CD8-positive, alpha-beta memory T cell (primary cell): ENCODE measurements at regions not wholly inside any gene's neighbourhood (a gene's known extent, or its start where the extent isn't known, plus 50 kb on each side); places are given as distances from the start of the nearest gene placed in this dataset.

Experiments used
- CTCF ChIA-PET: fragments of 350-600 bp; sonication (Branson Sonifier 250); formaldehyde crosslinking; loops from one replicate; lab custom pipeline; 2021; ENCODE audit warnings: antibody characterized with exemption; lab: Charles Lee
- POLR2A ChIA-PET: fragments of 350-600 bp; sonication (Branson Sonifier 250); formaldehyde crosslinking; loops from one replicate; lab custom pipeline; 2021; ENCODE audit warnings: antibody characterized with exemption; lab: Charles Lee
- DNase-seq, 5 donors: peaks; one replicate each; pipeline versions ENCODE4 v3.0.0 to v3.0.0-alpha.2; 2020 to 2022; ENCODE audit warnings: mixed read lengths in 1 of 5
- H3K27ac ChIP-seq: one replicate; pipeline ENCODE4 v1.7.0; 2013; ENCODE audit warnings: low read depth, mild to moderate bottlenecking, low read length, moderate library complexity
- H3K27me3 ChIP-seq: 2 replicates; pipeline ENCODE4 v1.7.0; 2013; ENCODE audit warnings: low read length, mild to moderate bottlenecking; ENCODE audit not compliant: insufficient read depth, poor library complexity, severe bottlenecking
- H3K36me3 ChIP-seq: 2 replicates; pipeline ENCODE4 v1.7.0; 2013; ENCODE audit warnings: mild to moderate bottlenecking, low read length, moderate library complexity; ENCODE audit not compliant: insufficient read depth
- H3K4me1 ChIP-seq: 2 replicates; pipeline ENCODE4 v1.7.0; 2013; ENCODE audit warnings: mild to moderate bottlenecking, low read length, moderate library complexity; ENCODE audit not compliant: insufficient read depth
- H3K4me3 ChIP-seq: 2 replicates; pipeline ENCODE4 v1.7.0; 2013; ENCODE audit warnings: mild to moderate bottlenecking, low read length
- H3K9me3 ChIP-seq: 2 replicates; pipeline ENCODE4 v1.7.0; 2013; ENCODE audit warnings: mild to moderate bottlenecking, low read length
- H3K27ac Mint-ChIP-seq, 8 donors: one replicate each; pipeline ENCODE4 v1.8.0; 2020 to 2021; ENCODE audit warnings: mixed read lengths in 8 of 8, mild to moderate bottlenecking in 6 of 8, inconsistent platforms in 3 of 8, moderate library complexity in 3 of 8
- H3K27me3 Mint-ChIP-seq, 2 donors: one replicate each; pipeline ENCODE4 v1.8.0; 2020 to 2021; ENCODE audit warnings: mixed read lengths in 2 of 2, mild to moderate bottlenecking in 1 of 2, moderate library complexity in 1 of 2
- H3K36me3 Mint-ChIP-seq, 3 donors: one replicate each; pipeline ENCODE4 v1.8.0; 2020 to 2021; ENCODE audit warnings: mixed read lengths in 3 of 3, inconsistent platforms in 1 of 3, mild to moderate bottlenecking in 1 of 3
- H3K4me1 Mint-ChIP-seq, 3 donors: one replicate each; pipeline ENCODE4 v1.8.0; 2020 to 2021; ENCODE audit warnings: mixed read lengths in 3 of 3, inconsistent platforms in 1 of 3, mild to moderate bottlenecking in 1 of 3
- H3K4me3 Mint-ChIP-seq, 7 donors: one replicate each; pipeline ENCODE4 v1.8.0; 2020 to 2021; ENCODE audit warnings: mixed read lengths in 7 of 7, mild to moderate bottlenecking in 6 of 7, moderate library complexity in 4 of 7, inconsistent platforms in 2 of 7
- H3K9me3 Mint-ChIP-seq, 5 donors: one replicate each; pipeline ENCODE4 v1.8.0; 2020 to 2022; ENCODE audit warnings: mixed read lengths in 5 of 5, mild to moderate bottlenecking in 3 of 5, moderate library complexity in 2 of 5, inconsistent platforms in 1 of 5

DNA sequence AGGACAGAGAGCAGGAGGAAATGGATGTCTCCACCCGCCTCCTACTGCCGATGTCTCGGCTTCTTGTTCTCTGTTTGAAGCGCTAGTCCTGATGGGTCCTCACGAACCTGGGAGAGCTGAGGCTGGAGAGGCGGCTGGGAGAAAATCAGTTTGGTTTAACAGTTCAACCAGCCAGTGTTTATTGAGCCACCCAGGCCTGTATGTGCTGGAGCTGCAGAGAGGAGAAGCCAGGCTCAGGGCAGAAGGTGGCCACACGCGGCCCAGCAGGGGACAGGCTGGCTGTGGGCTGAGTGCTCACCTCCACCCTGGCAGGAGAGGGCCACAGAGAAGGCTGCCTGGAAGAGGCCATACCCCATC is 202.1 kb downstream of the CYP26B1 start:
- Mint-ChIP-seq H3K27me3 (peaks cover 5 to 12% of the 10 kb centered on the region in 2 donors), H3K4me3 (no peak overlapping the region), H3K9me3 (no peaks in the 10 kb centered on the region), H3K36me3 (no peaks in the 10 kb centered on the region), H3K27ac (no peak overlapping the region), H3K4me1 (no peaks in the 10 kb centered on the region)
- Histone ChIP-seq H3K36me3 (no peaks in the 10 kb centered on the region), H3K27me3 (no peaks in the 10 kb centered on the region), H3K4me3 (no peak overlapping the region), H3K4me1 (no peaks in the 10 kb centered on the region), H3K9me3 (no peaks in the 10 kb centered on the region), H3K27ac (no peak overlapping the region)
- ChIA-PET POLR2A (no interaction called here), CTCF (no interaction called here)
- no peak for DNase-seq

DNA sequence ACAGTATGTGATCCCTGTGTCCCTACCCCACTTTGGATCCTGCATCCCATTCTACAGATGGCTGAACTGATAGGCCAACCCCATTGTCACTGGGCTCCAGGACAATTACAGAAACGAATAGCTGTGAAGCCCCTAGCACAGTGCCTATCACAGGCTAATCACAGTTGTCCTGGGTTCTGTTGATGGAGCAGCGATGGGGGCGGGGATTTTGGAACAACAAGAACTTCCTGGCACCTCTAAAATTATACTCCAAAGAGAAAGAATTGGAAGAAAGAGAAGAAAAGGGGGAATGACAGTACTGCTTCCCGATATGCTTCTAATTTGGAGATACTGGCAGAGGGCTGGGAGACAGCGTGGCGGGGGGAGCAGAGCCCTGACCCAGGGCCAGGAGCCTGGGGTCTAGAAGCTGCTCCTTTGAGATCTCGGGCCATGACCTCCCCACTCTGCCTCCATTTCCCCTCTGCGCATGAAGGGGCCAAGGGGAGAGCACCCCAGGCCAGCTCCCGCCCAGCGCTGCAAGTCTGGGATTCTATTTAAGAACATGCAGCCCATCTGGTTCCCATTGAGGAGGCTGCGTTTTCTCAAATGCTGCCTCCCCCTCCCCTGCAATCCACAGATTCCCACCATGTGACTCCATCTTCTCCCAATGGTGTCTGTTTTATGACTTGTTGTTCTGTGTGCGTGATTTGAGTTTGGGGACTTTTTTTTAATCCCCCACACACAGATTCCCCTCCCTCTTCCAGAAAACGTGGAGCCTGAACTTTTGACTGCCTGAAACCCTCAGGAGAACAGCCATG is 202.7 kb downstream of the CYP26B1 start:
- Histone ChIP-seq H3K4me3 (no peak overlapping the region), H3K27ac (no peak overlapping the region), H3K36me3 (no peaks in the 10 kb centered on the region), H3K9me3 (no peaks in the 10 kb centered on the region), H3K27me3 (no peaks in the 10 kb centered on the region), H3K4me1 (no peaks in the 10 kb centered on the region)
- Mint-ChIP-seq H3K27ac (no peak overlapping the region), H3K4me1 (no peaks in the 10 kb centered on the region), H3K4me3 (no peak overlapping the region), H3K9me3 (no peaks in the 10 kb centered on the region), H3K27me3 (peaks cover 5 to 12% of the 10 kb centered on the region in 2 donors), H3K36me3 (no peaks in the 10 kb centered on the region)
- ChIA-PET POLR2A (no interaction called here), CTCF (no interaction called here)
- no peak for DNase-seq

DNA sequence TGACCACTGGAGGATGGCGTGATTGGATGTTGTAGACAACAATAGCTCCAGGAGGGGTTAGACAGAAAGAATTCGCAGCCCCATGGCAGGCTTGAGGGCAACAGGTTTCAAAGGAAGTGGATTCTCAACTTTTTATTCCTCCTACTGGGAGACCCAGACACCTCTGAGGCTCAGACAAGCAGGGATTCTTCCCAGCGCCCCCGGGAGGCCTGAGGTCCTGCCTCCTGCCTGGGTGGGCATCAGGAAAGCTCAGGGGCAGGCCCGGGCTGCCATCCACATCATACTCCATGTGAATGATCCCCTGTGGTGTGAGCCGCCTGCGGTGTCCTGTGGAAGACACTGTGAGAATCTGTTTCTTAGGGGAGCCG is 203.5 kb downstream of the CYP26B1 start:
- H3K9me3 Mint-ChIP-seq: no peaks in the 10 kb centered on the region
- POLR2A ChIA-PET: no interaction called here
- no peak overlapping the region for H3K27ac ChIP-seq
- CTCF ChIA-PET: no interaction called here
- H3K36me3 Mint-ChIP-seq: no peaks in the 10 kb centered on the region
- H3K27me3 Mint-ChIP-seq: peaks cover 5 to 12% of the 10 kb centered on the region in 2 donors
- no peaks in the 10 kb centered on the region for H3K27me3 ChIP-seq
- H3K9me3 ChIP-seq: no peaks in the 10 kb centered on the region
- no peak for DNase-seq
- no peaks in the 10 kb centered on the region for H3K36me3 ChIP-seq
- H3K4me3 Mint-ChIP-seq: no peak overlapping the region
- H3K4me1 Mint-ChIP-seq: no peaks in the 10 kb centered on the region
- H3K27ac Mint-ChIP-seq: no peak overlapping the region
- H3K4me3 ChIP-seq: no peak overlapping the region
- H3K4me1 ChIP-seq: no peaks in the 10 kb centered on the region

DNA sequence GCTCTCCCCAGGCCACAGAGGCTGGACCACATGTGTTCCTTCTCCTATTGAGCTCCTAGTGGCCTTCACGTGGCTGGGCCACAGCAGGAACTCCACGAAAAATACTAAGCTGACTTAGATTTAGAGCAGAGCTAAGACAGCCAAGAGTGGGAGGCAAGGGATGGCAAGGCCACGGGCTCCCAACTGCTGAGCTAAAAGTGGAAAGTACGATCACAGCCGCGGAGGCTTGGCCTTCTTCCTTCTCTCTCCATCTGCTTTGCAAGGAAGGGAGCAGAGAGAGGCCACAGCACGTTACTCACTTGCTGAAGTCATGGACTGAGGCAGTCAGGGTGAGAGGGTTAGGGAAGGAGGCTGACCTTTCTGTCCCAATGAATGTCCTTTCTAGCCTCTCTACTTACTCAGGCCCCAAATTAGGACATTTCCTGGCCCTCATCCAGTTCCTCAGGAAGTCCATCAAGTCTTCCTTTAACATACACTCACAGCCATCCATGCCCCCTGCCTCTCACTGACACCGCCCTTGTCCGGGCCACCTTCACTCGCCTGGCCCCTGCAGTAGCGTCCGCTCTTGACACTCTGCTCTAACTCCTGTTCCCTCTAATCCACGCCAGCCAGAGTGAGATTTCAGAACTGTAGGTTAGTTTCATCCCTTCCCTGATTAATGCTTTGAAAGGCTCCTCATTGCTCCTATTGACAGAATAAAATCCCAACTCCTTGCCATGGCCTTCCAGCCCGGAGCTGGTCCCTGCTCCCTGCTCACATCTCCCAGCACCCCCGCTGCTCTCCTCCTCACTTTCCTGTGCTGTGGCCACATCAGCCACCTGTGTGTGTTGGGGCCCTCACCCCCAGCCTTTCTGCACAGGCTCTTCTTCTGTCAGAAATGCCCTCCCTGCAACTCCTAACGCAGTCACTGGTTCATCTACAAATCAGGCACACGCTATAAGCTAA is 204.2 kb downstream of the CYP26B1 start:
- H3K9me3 ChIP-seq: no peaks in the 10 kb centered on the region
- CTCF ChIA-PET: no interaction called here
- Mint-ChIP-seq H3K27me3 (peaks cover 2 to 5% of the 10 kb centered on the region in 2 donors), H3K9me3 (no peaks in the 10 kb centered on the region), H3K27ac (no peak overlapping the region), H3K4me1 (no peaks in the 10 kb centered on the region), H3K4me3 (no peak overlapping the region), H3K36me3 (no peaks in the 10 kb centered on the region)
- DNase-seq: no peak
- H3K27me3 ChIP-seq: no peaks in the 10 kb centered on the region
- no peaks in the 10 kb centered on the region for H3K36me3 ChIP-seq
- H3K27ac ChIP-seq: no peak overlapping the region
- no peak overlapping the region for H3K4me3 ChIP-seq
- POLR2A ChIA-PET: no interaction called here
- no peaks in the 10 kb centered on the region for H3K4me1 ChIP-seq

DNA sequence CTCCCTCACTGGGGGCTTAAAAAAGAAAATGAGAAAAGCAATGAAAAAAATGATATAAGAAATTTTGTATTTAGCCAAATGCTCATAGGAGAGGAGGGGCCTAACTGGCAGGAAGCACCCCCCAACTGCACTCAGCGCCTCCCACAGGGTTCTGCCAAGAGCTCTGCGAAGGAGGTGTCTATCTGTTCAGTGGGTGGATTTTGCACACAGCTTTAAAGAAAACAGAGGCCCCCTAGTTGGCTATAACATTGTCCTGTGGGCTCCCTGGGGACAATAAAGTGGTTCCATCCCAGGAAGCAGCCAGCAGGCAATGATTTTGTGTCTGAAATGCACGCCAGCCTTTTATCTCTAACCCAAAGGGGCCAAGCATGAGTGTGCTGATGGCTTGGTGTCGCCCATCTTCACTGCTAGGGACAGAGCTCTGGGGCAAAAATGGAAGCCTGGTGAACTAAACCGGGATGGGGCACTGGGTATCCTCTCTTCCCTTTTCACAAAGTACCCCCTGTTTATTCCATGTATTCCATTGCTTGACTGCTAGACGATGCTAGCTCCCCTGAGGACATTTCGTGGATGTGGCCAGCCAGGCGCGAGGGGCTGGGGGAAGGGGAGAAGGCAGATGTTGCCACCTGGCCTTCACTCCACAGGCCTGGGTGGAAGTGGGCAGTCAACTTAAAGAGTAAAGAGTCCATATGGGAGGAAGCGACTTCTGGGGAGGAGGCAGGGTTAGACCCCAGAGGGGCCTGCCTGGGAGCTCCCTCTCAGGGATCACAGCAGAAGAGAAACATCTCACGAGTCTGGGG is 205.7 kb downstream of the CYP26B1 start:
- Histone ChIP-seq H3K9me3 (no peaks in the 10 kb centered on the region), H3K4me3 (no peak overlapping the region), H3K27ac (no peak overlapping the region), H3K36me3 (no peaks in the 10 kb centered on the region), H3K27me3 (no peaks in the 10 kb centered on the region), H3K4me1 (no peaks in the 10 kb centered on the region)
- no peak for DNase-seq
- no peaks in the 10 kb centered on the region for H3K9me3 Mint-ChIP-seq
- no peak overlapping the region for H3K4me3 Mint-ChIP-seq
- peak overlapping the region in 1 of 8 donors; percentile 88 for H3K27ac Mint-ChIP-seq
- ChIA-PET POLR2A (no interaction called here), CTCF (no interaction called here)
- no peaks in the 10 kb centered on the region for H3K36me3 Mint-ChIP-seq
- no peaks in the 10 kb centered on the region for H3K4me1 Mint-ChIP-seq
- H3K27me3 Mint-ChIP-seq: peaks cover 0 to 3% of the 10 kb centered on the region in 2 donors

DNA sequence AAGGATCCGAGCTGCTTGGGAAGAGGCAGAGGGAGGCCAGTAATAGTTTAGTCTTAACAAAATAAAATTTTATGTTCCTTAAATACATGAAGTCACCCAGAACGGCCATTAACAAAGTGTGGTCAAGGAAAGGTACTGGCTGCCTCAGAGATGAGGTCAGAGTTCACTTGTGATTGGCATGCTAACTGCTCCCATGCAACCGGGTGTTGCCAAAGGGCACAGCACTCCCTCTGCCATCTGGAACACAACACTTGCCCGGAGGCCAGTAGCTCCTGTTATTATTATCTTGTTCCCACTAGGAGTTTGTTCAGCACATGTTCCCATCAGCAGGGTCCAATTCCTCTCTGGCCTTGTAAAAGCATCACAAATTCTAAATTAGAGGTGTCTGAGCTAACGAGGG is 207.0 kb downstream of the CYP26B1 start:
- Mint-ChIP-seq H3K9me3 (no peaks in the 10 kb centered on the region), H3K36me3 (no peaks in the 10 kb centered on the region), H3K27ac (no peak overlapping the region), H3K27me3 (peaks cover 0 to 3% of the 10 kb centered on the region in 2 donors), H3K4me1 (no peaks in the 10 kb centered on the region), H3K4me3 (no peak overlapping the region)
- ChIA-PET CTCF (no interaction called here), POLR2A (no interaction called here)
- Histone ChIP-seq H3K9me3 (no peaks in the 10 kb centered on the region), H3K27me3 (no peaks in the 10 kb centered on the region), H3K4me1 (no peaks in the 10 kb centered on the region), H3K27ac (no peak overlapping the region), H3K36me3 (no peaks in the 10 kb centered on the region), H3K4me3 (no peak overlapping the region)
- DNase-seq: no peak

DNA sequence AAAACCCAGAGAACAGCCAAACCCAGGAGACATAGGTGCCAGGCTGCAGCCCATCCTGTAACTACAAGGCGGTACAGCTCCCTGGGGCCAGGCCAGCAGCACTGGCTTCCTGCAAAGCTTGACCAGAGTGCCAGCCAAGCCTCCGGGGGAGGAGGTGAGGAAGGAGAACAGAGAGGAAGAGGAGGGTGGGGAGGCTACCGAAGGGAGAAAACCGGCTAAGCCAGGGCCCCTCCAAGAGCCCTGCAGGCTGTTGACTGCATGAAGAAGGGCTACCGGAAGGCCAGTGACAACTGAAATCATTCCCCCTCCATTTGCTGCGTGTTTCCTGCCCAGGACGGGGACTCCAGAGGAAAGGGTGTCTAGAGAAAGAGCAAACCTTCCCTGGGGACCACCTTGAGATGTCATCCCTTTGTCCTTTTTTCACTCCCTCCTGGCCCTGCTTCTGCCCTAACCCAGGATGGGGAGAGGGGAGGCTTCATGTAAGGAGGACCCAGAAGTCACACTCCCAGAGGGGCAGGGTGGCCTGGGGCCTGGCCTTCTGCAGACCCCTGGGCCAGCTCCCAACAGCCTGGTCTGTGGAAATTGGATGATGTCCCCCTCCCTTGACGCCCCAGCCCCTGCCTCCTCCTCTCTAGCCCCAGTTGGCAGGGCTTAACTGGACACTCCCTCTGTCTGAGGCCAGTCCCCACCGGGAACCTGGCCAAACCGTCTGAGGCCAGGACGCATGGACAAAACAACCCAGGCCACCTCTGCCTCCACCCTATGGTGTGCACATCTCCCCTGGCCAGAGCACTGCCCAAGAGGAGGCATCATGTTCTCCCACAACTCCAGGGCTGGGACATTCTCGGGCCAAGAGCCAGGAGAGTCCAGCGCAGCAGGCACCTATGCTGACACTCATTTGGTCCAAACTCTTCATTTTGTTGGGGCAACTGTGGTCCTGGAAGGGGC is 207.8 kb downstream of the CYP26B1 start:
- H3K4me3 Mint-ChIP-seq: no peak overlapping the region

More for the DNA sequence above, 207.8 kb downstream of the CYP26B1 start:
- H3K27me3 ChIP-seq: no peaks in the 10 kb centered on the region
- no peak overlapping the region for H3K27ac ChIP-seq
- CTCF ChIA-PET: no interaction called here
- no peaks in the 10 kb centered on the region for H3K4me1 ChIP-seq
- DNase-seq: no peak
- POLR2A ChIA-PET: no interaction called here
- no peaks in the 10 kb centered on the region for H3K9me3 Mint-ChIP-seq
- no peaks in the 10 kb centered on the region for H3K36me3 Mint-ChIP-seq
- H3K4me1 Mint-ChIP-seq: no peaks in the 10 kb centered on the region
- H3K4me3 ChIP-seq: no peak overlapping the region
- no peak overlapping the region for H3K27ac Mint-ChIP-seq
- H3K9me3 ChIP-seq: no peaks in the 10 kb centered on the region
- no peaks in the 10 kb centered on the region for H3K36me3 ChIP-seq
- H3K27me3 Mint-ChIP-seq: peaks cover 0 to 2% of the 10 kb centered on the region in 2 donors
